HAP-1 (cell line): ENCODE measurements at regions not wholly inside any gene's neighbourhood (a gene's known extent, or its start where the extent isn't known, plus 50 kb on each side); places are given as distances from the start of the nearest gene placed in this dataset.

Experiments used
- DNase-seq, 2 experiments: peaks; one replicate each; pipeline ENCODE4 v3.0.0-alpha.2; 2016 to 2020; ENCODE audit warnings: low spot score in 2 of 2
- H3K27me3 ChIP-seq: fragments of 250-450 bp; sonication (Bioruptor Pico); 2 replicates; pipeline ENCODE4 v1.5.1; 2020; ENCODE audit warnings: low read depth, mild to moderate bottlenecking, moderate library complexity
- H3K36me3 ChIP-seq: fragments of 250-450 bp; sonication (Bioruptor Pico); replicated peaks from 2 replicates; pipeline ENCODE4 v1.5.1; 2020; ENCODE audit warnings: mild to moderate bottlenecking
- H3K4me1 ChIP-seq: fragments of 250-450 bp; sonication (Bioruptor Pico); 2 replicates; pipeline ENCODE4 v1.5.1; 2020; ENCODE audit warnings: mild to moderate bottlenecking
- H3K4me3 ChIP-seq: fragments of 250-450 bp; sonication (Bioruptor Pico); 2 replicates; pipeline ENCODE4 v1.5.1; 2020; ENCODE audit warnings: mild to moderate bottlenecking, moderate library complexity
- H3K9me3 ChIP-seq: fragments of 250-450 bp; sonication (Bioruptor Pico); 2 replicates; pipeline ENCODE4 v1.5.1; 2020; ENCODE audit warnings: mild to moderate bottlenecking, moderate library complexity
- in situ Hi-C: fragments of 300-500 bp; cut with MboI; formaldehyde crosslinking; loops from 3 replicates; pipeline ENCODE4 v1.14.3; 2020; ENCODE audit warnings: low sequenced_read_pairs, inconsistent platforms, mixed read lengths

GRCh38 chr3:135860761-135861160, 104.8 kb upstream of the PPP2R3A start:
- Histone ChIP-seq H3K36me3 (no peaks in the 10 kb centered on the region), H3K4me1 (no peaks in the 10 kb centered on the region), H3K27me3 (no peaks in the 10 kb centered on the region), H3K9me3 (no peaks in the 10 kb centered on the region), H3K4me3 (no peak overlapping the region)
- no peak for DNase-seq
- in situ Hi-C loops, result no loop called here

- no peak for DNase-seq
- no peaks in the 10 kb centered on the region for H3K27me3 ChIP-seq
- no peaks in the 10 kb centered on the region for H3K9me3 ChIP-seq
- no peaks in the 10 kb centered on the region for H3K4me1 ChIP-seq
- in situ Hi-C loops, result no loop called here
- H3K4me3 ChIP-seq, result no peak overlapping the region
- no peaks in the 10 kb centered on the region for H3K36me3 ChIP-seq
Observed at GRCh38 chr3:135862361-135862760, 103.2 kb upstream of the PPP2R3A start.

- in situ Hi-C loops, result no loop called here
- no peaks in the 10 kb centered on the region for H3K9me3 ChIP-seq
Observed at GRCh38 chr3:135864060-135864459, 101.5 kb upstream of the PPP2R3A start.

GRCh38 chr3:135865085-135865484, 100.4 kb upstream of the PPP2R3A start:
- DNase-seq, result no peak
- H3K9me3 ChIP-seq, result no peaks in the 10 kb centered on the region
- H3K36me3 ChIP-seq, result no peaks in the 10 kb centered on the region
- no peaks in the 10 kb centered on the region for H3K4me1 ChIP-seq
- in situ Hi-C loops, result no loop called here
- no peak overlapping the region for H3K4me3 ChIP-seq
- no peaks in the 10 kb centered on the region for H3K27me3 ChIP-seq

More at GRCh38 chr3:135864060-135864459, 101.5 kb upstream of the PPP2R3A start:
- Histone ChIP-seq H3K27me3 (no peaks in the 10 kb centered on the region), H3K4me3 (no peak overlapping the region), H3K36me3 (no peaks in the 10 kb centered on the region), H3K4me1 (no peaks in the 10 kb centered on the region)
- no peak for DNase-seq

GRCh38 chr3:135865553-135865952, 100.0 kb upstream of the PPP2R3A start:
- in situ Hi-C loops, result no loop called here
- H3K27me3 ChIP-seq, result no peaks in the 10 kb centered on the region
- H3K4me3 ChIP-seq, result no peak overlapping the region
- no peak for DNase-seq
- H3K9me3 ChIP-seq, result no peaks in the 10 kb centered on the region
- H3K4me1 ChIP-seq, result no peaks in the 10 kb centered on the region
- H3K36me3 ChIP-seq, result no peaks in the 10 kb centered on the region

GRCh38 chr3:135867911-135868310, 97.6 kb upstream of the PPP2R3A start:
- in situ Hi-C loops, result no loop called here
- no peaks in the 10 kb centered on the region for H3K27me3 ChIP-seq
- H3K36me3 ChIP-seq, result no peaks in the 10 kb centered on the region
- no peak for DNase-seq
- no peaks in the 10 kb centered on the region for H3K9me3 ChIP-seq
- H3K4me3 ChIP-seq, result no peak overlapping the region
- no peaks in the 10 kb centered on the region for H3K4me1 ChIP-seq

GRCh38 chr3:135868801-135869200, 96.7 kb upstream of the PPP2R3A start:
- Histone ChIP-seq H3K9me3 (no peaks in the 10 kb centered on the region), H3K4me3 (no peak overlapping the region), H3K4me1 (no peaks in the 10 kb centered on the region), H3K27me3 (no peaks in the 10 kb centered on the region), H3K36me3 (no peaks in the 10 kb centered on the region)
- no peak for DNase-seq
- in situ Hi-C loops, result no loop called here

GRCh38 chr3:135869439-135870105, 96.0 kb upstream of the PPP2R3A start:
- Histone ChIP-seq H3K4me1 (no peaks in the 10 kb centered on the region), H3K9me3 (no peaks in the 10 kb centered on the region), H3K27me3 (no peaks in the 10 kb centered on the region), H3K4me3 (no peak overlapping the region), H3K36me3 (no peaks in the 10 kb centered on the region)
- in situ Hi-C loops, result no loop called here
- no peak for DNase-seq

- in situ Hi-C loops, result no loop called here
- no peaks in the 10 kb centered on the region for H3K4me1 ChIP-seq
- H3K4me3 ChIP-seq, result no peak overlapping the region
Observed at GRCh38 chr3:135871311-135871710, 94.2 kb upstream of the PPP2R3A start.

GRCh38 chr3:135874035-135874434, 91.5 kb upstream of the PPP2R3A start:
- Histone ChIP-seq H3K9me3 (no peaks in the 10 kb centered on the region), H3K4me3 (no peak overlapping the region), H3K36me3 (no peaks in the 10 kb centered on the region), H3K27me3 (no peaks in the 10 kb centered on the region), H3K4me1 (no peaks in the 10 kb centered on the region)
- in situ Hi-C loops, result no loop called here
- no peak for DNase-seq

More at GRCh38 chr3:135871311-135871710, 94.2 kb upstream of the PPP2R3A start:
- H3K27me3 ChIP-seq, result no peaks in the 10 kb centered on the region
- H3K9me3 ChIP-seq, result no peaks in the 10 kb centered on the region
- no peak for DNase-seq
- H3K36me3 ChIP-seq, result no peaks in the 10 kb centered on the region

GRCh38 chr3:135878501-135878900, 87.0 kb upstream of the PPP2R3A start:
- in situ Hi-C loops, result loop anchor here (25.0 kb wide), 1 partner anchor 1266 kb away; no protein-coding TSS in a partner anchor
- Histone ChIP-seq H3K9me3 (no peaks in the 10 kb centered on the region), H3K27me3 (no peaks in the 10 kb centered on the region), H3K4me1 (no peaks in the 10 kb centered on the region), H3K36me3 (no peaks in the 10 kb centered on the region), H3K4me3 (no peak overlapping the region)
- DNase-seq, result no peak

GRCh38 chr3:135885885-135886284, 79.6 kb upstream of the PPP2R3A start:
- no peak for DNase-seq
- H3K9me3 ChIP-seq, result no peaks in the 10 kb centered on the region
- H3K27me3 ChIP-seq, result no peaks in the 10 kb centered on the region; the same call in 1 of the 2 replicates
- no peaks in the 10 kb centered on the region for H3K36me3 ChIP-seq
- H3K4me1 ChIP-seq, result no peaks in the 10 kb centered on the region
- H3K4me3 ChIP-seq, result no peak overlapping the region
- in situ Hi-C loops, result loop anchor here (25.0 kb wide), 1 partner anchor 1274 kb away; no protein-coding TSS in a partner anchor

- H3K4me3 ChIP-seq, result no peak overlapping the region
- DNase-seq, result no peak
- H3K4me1 ChIP-seq, result no peaks in the 10 kb centered on the region
- in situ Hi-C loops, result loop anchor here (25.0 kb wide), 1 partner anchor 1275 kb away; no protein-coding TSS in a partner anchor
- no peaks in the 10 kb centered on the region; the same call in 1 of the 2 replicates for H3K27me3 ChIP-seq
- no peaks in the 10 kb centered on the region for H3K9me3 ChIP-seq
- no peaks in the 10 kb centered on the region for H3K36me3 ChIP-seq
Observed at GRCh38 chr3:135887220-135887619, 78.3 kb upstream of the PPP2R3A start.

GRCh38 chr3:135889443-135889842, 76.1 kb upstream of the PPP2R3A start:
- Histone ChIP-seq H3K4me1 (no peaks in the 10 kb centered on the region), H3K36me3 (no peaks in the 10 kb centered on the region), H3K27me3 (no peaks in the 10 kb centered on the region; the same call in 1 of the 2 replicates), H3K4me3 (no peak overlapping the region), H3K9me3 (no peaks in the 10 kb centered on the region)
- no peak for DNase-seq
- in situ Hi-C loops, result loop anchor here (25.0 kb wide), 1 partner anchor 1277 kb away; no protein-coding TSS in a partner anchor
